ENCODE measurements at regions not wholly inside any gene's neighbourhood (a gene's known extent, or its start where the extent isn't known, plus 50 kb on each side); places are given as distances from the start of the nearest gene placed in this dataset.
"Not testable (repeated sequence)": the region's sequence is repeated elsewhere in the genome, so short reads cannot be mapped to it uniquely, and the experiment has no call there.

DNA sequence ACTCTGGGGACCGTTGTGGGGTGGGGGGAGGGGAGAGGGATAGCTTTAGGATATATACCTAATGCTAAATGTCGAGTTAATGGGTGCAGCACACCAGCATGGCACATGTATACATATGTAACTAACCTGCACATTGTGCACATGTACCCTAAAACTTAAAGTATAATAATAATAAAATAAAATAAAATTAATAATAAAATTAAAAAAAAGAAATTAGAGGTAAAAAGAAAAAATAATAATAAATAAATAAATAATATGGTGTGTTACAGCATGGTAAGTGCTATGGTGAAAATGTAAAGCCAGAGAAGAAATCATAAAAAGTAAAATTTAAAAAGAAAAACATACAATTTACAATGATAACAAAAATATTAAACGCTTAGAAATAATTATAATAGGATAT lies 552.8 kb upstream of the PBX1 start:
- H3K4me1 Mint-ChIP-seq; H3K36me3 Mint-ChIP-seq (ENCODE audit: low read depth); H3K27me3 Mint-ChIP-seq; H3K4me3 Mint-ChIP-seq; DNase-seq; POLR2A ChIA-PET; CTCF ChIA-PET; H3K27ac Mint-ChIP-seq; intact Hi-C loops (cut with DNase I, micrococcal nuclease); ATAC-seq: not testable (repeated sequence)
- H3K9me3 Mint-ChIP-seq (ENCODE audit: low read depth): peaks cover 26% of the 10 kb centered on the region

DNA sequence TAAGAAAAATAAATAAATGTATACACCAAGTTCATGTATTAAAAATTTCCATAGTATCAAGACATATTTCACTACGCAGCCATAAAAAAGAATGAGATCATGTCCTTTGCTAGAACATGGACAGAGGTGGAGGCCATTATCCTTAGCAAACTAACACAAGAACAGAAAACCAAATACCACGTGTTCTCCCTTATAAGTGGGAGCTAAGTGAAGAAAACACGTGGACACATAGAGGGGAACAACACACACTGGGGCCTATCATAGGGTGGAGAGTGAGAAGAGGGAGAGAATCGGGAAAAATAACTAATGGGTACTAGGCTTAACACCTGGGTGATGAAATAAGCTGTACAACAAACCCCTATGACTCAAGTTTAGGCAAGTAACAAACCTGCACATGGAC lies 552.4 kb upstream of the PBX1 start:
- DNase-seq: no peak
- Mint-ChIP-seq H3K4me1 (no peaks in the 10 kb centered on the region), H3K27me3 (no peaks in the 10 kb centered on the region), H3K9me3 (ENCODE audit: low read depth) (peaks cover 26% of the 10 kb centered on the region), H3K36me3 (ENCODE audit: low read depth) (no peaks in the 10 kb centered on the region), H3K27ac (no peak overlapping the region), H3K4me3 (no peak overlapping the region)
- ChIA-PET CTCF (no interaction called here), POLR2A (no interaction called here)
- no peak for ATAC-seq
- intact Hi-C loops (cut with DNase I, micrococcal nuclease): no loop called here

- no peaks in the 10 kb centered on the region for H3K27me3 Mint-ChIP-seq
- H3K4me3 Mint-ChIP-seq: no peak overlapping the region
- DNase-seq (no peak), ATAC-seq (no peak)
- no peak overlapping the region for H3K27ac Mint-ChIP-seq
- ChIA-PET CTCF (no interaction called here), POLR2A (no interaction called here)
- H3K36me3 Mint-ChIP-seq (ENCODE audit: low read depth): no peaks in the 10 kb centered on the region
- no peaks in the 10 kb centered on the region for H3K4me1 Mint-ChIP-seq
- intact Hi-C loops (cut with DNase I, micrococcal nuclease): no loop called here
- peaks cover 29% of the 10 kb centered on the region for H3K9me3 Mint-ChIP-seq (ENCODE audit: low read depth)
Measured at GRCh38 chr1:164017239-164017638, 541.7 kb upstream of the PBX1 start.

DNA sequence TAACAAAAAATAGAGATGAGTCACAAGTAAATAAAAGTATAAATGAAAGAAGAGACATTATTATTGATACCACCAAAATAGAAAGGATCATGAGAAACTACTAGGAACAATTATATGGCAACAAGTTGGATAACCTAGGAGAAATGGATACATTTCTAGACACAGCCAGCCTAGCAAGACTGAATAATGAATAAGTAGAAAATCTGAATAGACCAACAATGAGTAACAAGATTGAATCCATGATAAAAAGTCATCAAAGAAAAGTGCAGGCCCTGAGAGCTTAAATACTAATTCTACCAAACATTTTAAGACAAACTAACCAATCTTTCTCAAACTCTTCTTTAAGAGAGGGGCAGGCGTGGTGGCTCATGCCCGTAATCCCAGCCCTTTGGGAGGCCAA lies 538.6 kb upstream of the PBX1 start:
- DNase-seq (no peak), ATAC-seq (no peak)
- intact Hi-C loops (cut with DNase I, micrococcal nuclease): no loop called here
- Mint-ChIP-seq H3K27me3 (no peaks in the 10 kb centered on the region), H3K9me3 (ENCODE audit: low read depth) (peaks cover 30% of the 10 kb centered on the region), H3K4me1 (no peaks in the 10 kb centered on the region), H3K36me3 (ENCODE audit: low read depth) (no peaks in the 10 kb centered on the region), H3K4me3 (no peak overlapping the region), H3K27ac (no peak overlapping the region)
- POLR2A ChIA-PET: no interaction called here
- CTCF ChIA-PET: no interaction called here

DNA sequence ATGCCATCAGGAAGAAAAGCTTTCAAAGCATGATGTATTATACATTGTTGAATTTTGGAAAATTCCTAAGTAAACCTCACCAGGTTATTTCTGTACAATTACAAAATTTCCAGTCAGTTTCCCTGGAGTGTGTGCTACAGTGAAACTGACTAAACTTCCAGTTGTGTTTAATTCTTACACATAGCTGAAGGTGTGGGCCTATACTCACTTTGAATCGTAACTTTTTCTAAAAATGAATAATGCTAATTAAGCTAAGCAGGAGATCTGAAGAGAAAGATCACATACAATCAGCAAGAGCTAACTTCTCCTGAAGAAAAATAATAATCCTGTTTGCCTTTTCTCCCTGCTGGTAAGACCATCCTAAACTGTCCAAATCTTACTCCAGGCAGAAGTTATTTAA lies 537.2 kb upstream of the PBX1 start:
- Mint-ChIP-seq H3K36me3 (ENCODE audit: low read depth) (no peaks in the 10 kb centered on the region), H3K27ac (no peak overlapping the region), H3K4me1 (no peaks in the 10 kb centered on the region), H3K27me3 (no peaks in the 10 kb centered on the region), H3K4me3 (no peak overlapping the region), H3K9me3 (ENCODE audit: low read depth) (peaks cover 31% of the 10 kb centered on the region)
- CTCF ChIA-PET: no interaction called here
- no peak for DNase-seq
- ATAC-seq: no peak
- intact Hi-C loops (cut with DNase I, micrococcal nuclease): no loop called here
- POLR2A ChIA-PET: no interaction called here

- ATAC-seq (no peak), DNase-seq (no peak)
- Mint-ChIP-seq H3K27me3 (no peaks in the 10 kb centered on the region), H3K36me3 (ENCODE audit: low read depth) (peaks cover 1% of the 10 kb centered on the region), H3K4me1 (no peaks in the 10 kb centered on the region), H3K4me3 (no peak overlapping the region), H3K27ac (no peak overlapping the region), H3K9me3 (ENCODE audit: low read depth) (peaks cover 26% of the 10 kb centered on the region)
- POLR2A ChIA-PET: no interaction called here
- CTCF ChIA-PET: no interaction called here
- intact Hi-C loops (cut with DNase I, micrococcal nuclease): no loop called here
Measured at GRCh38 chr1:164033782-164034181, 525.2 kb upstream of the PBX1 start.

DNA sequence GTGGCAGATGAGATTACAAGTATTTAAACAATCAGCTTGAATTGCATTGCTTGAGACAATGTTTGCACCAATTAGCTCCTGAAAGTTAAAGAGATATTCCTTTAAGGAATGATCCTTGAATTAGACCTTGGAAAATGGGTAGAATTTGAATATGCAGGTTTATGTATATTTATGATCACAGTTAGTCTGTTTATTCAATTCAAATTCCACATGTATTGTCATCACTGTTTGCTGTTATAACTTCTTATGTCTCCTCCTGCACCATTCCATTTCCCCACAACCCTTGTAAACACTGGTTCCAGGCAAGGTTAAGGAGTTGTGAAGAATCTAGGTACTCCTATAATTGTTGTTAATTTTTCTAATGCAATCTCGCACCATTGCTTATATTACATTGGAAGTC lies 518.2 kb upstream of the PBX1 start:
- H3K27ac Mint-ChIP-seq: no peak overlapping the region
- ChIA-PET POLR2A (no interaction called here), CTCF (no interaction called here)
- H3K4me3 Mint-ChIP-seq: no peak overlapping the region
- no peaks in the 10 kb centered on the region for H3K36me3 Mint-ChIP-seq (ENCODE audit: low read depth)
- no peaks in the 10 kb centered on the region for H3K27me3 Mint-ChIP-seq
- H3K9me3 Mint-ChIP-seq (ENCODE audit: low read depth): peaks cover 8% of the 10 kb centered on the region
- DNase-seq (no peak), ATAC-seq (no peak)
- intact Hi-C loops (cut with DNase I, micrococcal nuclease): no loop called here
- no peaks in the 10 kb centered on the region for H3K4me1 Mint-ChIP-seq

DNA sequence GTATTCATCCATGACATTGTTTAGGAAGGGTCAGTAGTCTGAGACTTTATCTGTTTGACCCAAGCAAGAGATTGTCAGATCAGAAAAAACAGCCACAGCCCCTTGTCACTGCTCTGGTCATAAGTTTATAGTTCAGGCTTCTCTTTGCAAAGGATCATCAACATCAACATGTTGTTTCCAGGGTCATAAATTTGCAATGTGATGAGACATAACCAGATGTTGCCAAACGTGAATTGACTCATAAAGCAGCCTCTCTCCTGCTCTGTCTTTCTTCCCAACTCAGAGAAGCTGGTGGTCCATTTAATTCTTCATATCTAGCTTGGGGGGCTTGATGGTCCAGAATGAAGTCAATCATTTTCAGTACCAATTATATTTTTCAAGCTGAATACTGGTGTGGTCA lies 507.2 kb upstream of the PBX1 start:
- H3K9me3 Mint-ChIP-seq (ENCODE audit: low read depth): peaks cover 9% of the 10 kb centered on the region
- ChIA-PET CTCF (no interaction called here), POLR2A (no interaction called here)
- DNase-seq: no peak
- H3K27me3 Mint-ChIP-seq: no peaks in the 10 kb centered on the region
- no peaks in the 10 kb centered on the region for H3K36me3 Mint-ChIP-seq (ENCODE audit: low read depth)
- no peak for ATAC-seq
- H3K4me3 Mint-ChIP-seq: no peak overlapping the region
- no peak overlapping the region for H3K27ac Mint-ChIP-seq
- intact Hi-C loops (cut with DNase I, micrococcal nuclease): no loop called here
- no peaks in the 10 kb centered on the region for H3K4me1 Mint-ChIP-seq

- ATAC-seq (no peak), DNase-seq (no peak)
- Mint-ChIP-seq H3K4me1 (no peaks in the 10 kb centered on the region), H3K9me3 (ENCODE audit: low read depth) (peaks cover 10% of the 10 kb centered on the region), H3K27me3 (no peaks in the 10 kb centered on the region), H3K36me3 (ENCODE audit: low read depth) (no peaks in the 10 kb centered on the region), H3K27ac (no peak overlapping the region), H3K4me3 (no peak overlapping the region)
- intact Hi-C loops (cut with DNase I, micrococcal nuclease): no loop called here
- ChIA-PET POLR2A (no interaction called here), CTCF (no interaction called here)
Measured at GRCh38 chr1:164054331-164054730, 504.7 kb upstream of the PBX1 start.

- H3K4me3 Mint-ChIP-seq: no peak overlapping the region
- POLR2A ChIA-PET: no interaction called here
- DNase-seq (no peak), ATAC-seq (no peak)
- peaks cover 6% of the 10 kb centered on the region for H3K9me3 Mint-ChIP-seq (ENCODE audit: low read depth)
- CTCF ChIA-PET: no interaction called here
- no peaks in the 10 kb centered on the region for H3K4me1 Mint-ChIP-seq
- H3K27ac Mint-ChIP-seq: no peak overlapping the region
- no peaks in the 10 kb centered on the region for H3K36me3 Mint-ChIP-seq (ENCODE audit: low read depth)
- intact Hi-C loops (cut with DNase I, micrococcal nuclease): no loop called here
- H3K27me3 Mint-ChIP-seq: no peaks in the 10 kb centered on the region
Measured at GRCh38 chr1:164058198-164058597, 500.8 kb upstream of the PBX1 start.

DNA sequence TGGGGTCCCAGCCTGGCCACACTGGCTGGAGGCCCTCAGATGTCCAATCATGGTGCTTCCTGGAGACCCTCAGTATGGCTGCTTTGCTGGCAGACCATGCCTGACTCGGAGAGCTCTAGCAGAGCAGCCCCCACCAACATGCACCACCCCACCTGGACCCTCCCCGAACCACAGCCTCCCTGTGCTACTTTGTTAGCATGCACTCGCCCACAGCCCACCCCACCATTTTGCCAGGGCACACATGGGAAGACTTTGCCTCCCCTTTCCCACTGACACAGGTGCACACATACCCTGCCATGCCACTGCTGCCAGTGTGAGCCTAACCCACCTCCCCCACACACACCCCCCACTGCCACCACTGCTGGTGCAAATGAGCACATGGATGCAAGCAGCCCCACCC lies 497.5 kb upstream of the PBX1 start:
- CTCF ChIA-PET: interaction anchor here (0.6 kb wide), 1 partner anchor 13 kb away, joined by 3 read pairs; no protein-coding TSS in a partner anchor
- no peak overlapping the region for H3K27ac Mint-ChIP-seq
- DNase-seq (no peak), ATAC-seq (no peak)
- H3K4me3 Mint-ChIP-seq: no peak overlapping the region
- H3K9me3 Mint-ChIP-seq (ENCODE audit: low read depth): peaks cover 4% of the 10 kb centered on the region
- no peaks in the 10 kb centered on the region for H3K36me3 Mint-ChIP-seq (ENCODE audit: low read depth)
- H3K27me3 Mint-ChIP-seq: no peaks in the 10 kb centered on the region
- H3K4me1 Mint-ChIP-seq: no peaks in the 10 kb centered on the region
- intact Hi-C loops (cut with DNase I, micrococcal nuclease): no loop called here
- POLR2A ChIA-PET: no interaction called here

GRCh38 chr1:164064501-164064900 lies 494.5 kb upstream of the PBX1 start:
- CTCF ChIA-PET: no interaction called here
- Mint-ChIP-seq H3K9me3 (ENCODE audit: low read depth) (peaks cover 12% of the 10 kb centered on the region), H3K27ac (no peak overlapping the region), H3K27me3 (no peaks in the 10 kb centered on the region), H3K4me3 (no peak overlapping the region), H3K4me1 (no peaks in the 10 kb centered on the region), H3K36me3 (ENCODE audit: low read depth) (no peaks in the 10 kb centered on the region)
- POLR2A ChIA-PET: no interaction called here
- no peak for ATAC-seq
- intact Hi-C loops (cut with DNase I, micrococcal nuclease): no loop called here
- DNase-seq: no peak

DNA sequence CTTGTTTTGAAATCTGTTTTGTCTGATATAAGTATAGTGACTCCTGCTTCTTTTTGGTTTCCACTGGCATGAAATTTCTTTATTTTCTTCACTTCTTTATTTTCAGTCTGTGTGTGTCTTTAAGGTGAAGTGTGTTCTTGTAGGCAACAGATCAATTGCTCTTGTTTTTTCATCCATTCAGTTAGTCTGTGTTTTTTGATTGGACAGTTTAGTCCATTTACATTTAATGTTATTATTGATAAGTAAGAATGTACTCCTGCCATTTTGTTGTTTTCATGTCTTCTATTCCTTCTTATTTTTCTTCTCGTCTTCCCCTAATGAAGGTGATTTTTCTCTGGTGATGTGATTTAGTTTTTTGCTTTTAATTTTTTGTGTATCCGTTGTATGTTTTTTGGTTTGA lies 487.7 kb upstream of the PBX1 start:
- Mint-ChIP-seq H3K4me1 (no peaks in the 10 kb centered on the region), H3K9me3 (ENCODE audit: low read depth) (peaks cover 36% of the 10 kb centered on the region), H3K27me3 (no peaks in the 10 kb centered on the region), H3K27ac (no peak overlapping the region), H3K36me3 (ENCODE audit: low read depth) (no peaks in the 10 kb centered on the region), H3K4me3 (no peak overlapping the region)
- ChIA-PET CTCF (no interaction called here), POLR2A (no interaction called here)
- intact Hi-C loops (cut with DNase I, micrococcal nuclease): no loop called here
- ATAC-seq: no peak
- DNase-seq: no peak

Measured in activated CD4-positive, alpha-beta T cell treated with anti-CD3 and anti-CD28 coated beads for 36 hours (primary cell).